Spinal cord (tissue), 9 donors: ENCODE measurements at regions not wholly inside any gene's neighbourhood (a gene's known extent, or its start where the extent isn't known, plus 50 kb on each side); places are given as distances from the start of the nearest gene placed in this dataset.
"Not testable (repeated sequence)": the region's sequence is repeated elsewhere in the genome, so short reads cannot be mapped to it uniquely, and the experiment has no call there.

Source experiments
- DNase-seq, 6 donors: peaks; one replicate each; pipeline versions ENCODE4 v3.0.0 to v3.0.0-alpha.2; 2013 to 2015; ENCODE audit warnings: low spot score in 6 of 6, low read depth in 4 of 6
- H3K27ac ChIP-seq: one replicate; pipeline ENCODE4 v1.5.1; 2013; ENCODE audit warnings: low read depth, low read length, control low read depth
- H3K27me3 ChIP-seq: one replicate; pipeline ENCODE4 v1.6.1; 2013; ENCODE audit warnings: low read length; ENCODE audit not compliant: control insufficient read depth, insufficient read depth
- H3K36me3 ChIP-seq: one replicate; pipeline ENCODE4 v1.6.1; 2013; ENCODE audit warnings: low read length; ENCODE audit not compliant: control insufficient read depth, insufficient read depth
- H3K4me1 ChIP-seq: one replicate; pipeline ENCODE4 v1.6.1; 2013; ENCODE audit warnings: low read length; ENCODE audit not compliant: control insufficient read depth, insufficient read depth
- H3K4me3 ChIP-seq: one replicate; pipeline ENCODE4 v1.5.1; 2013; ENCODE audit warnings: low read depth, low read length, control low read depth
- H3K9me3 ChIP-seq: one replicate; pipeline ENCODE4 v1.6.1; 2013; ENCODE audit warnings: low read length; ENCODE audit not compliant: control insufficient read depth, insufficient read depth
- WGBS: methylation state at CpG from one replicate; pipeline ENCODE4 v1.1.5; 2013; ENCODE audit warnings: missing lambda C conversion rate; ENCODE audit not compliant: insufficient coverage; 5-methylcytosine and 5-hydroxymethylcytosine counted together
- donor health status: healthy.

DNA sequence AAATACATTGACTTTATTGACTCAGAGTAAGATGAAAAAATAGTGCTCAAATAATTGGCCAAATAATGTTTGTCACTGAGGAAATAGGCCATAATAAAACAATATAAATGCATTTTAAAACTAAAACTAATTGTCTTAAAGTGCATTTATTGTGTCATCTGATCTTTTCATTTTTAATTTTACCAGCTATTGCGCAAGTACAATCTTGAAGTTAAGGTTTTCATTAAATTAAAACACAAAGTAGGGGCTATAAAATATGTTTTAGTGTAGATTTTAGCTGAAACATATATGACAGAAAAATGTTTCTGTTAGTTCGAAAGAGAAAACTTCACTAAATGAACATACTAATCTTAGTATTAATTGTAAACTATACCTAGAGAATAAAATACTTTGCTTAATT is 832.8 kb downstream of the FSCB start:
- H3K27me3 ChIP-seq: no peaks in the 10 kb centered on the region
- no peak for DNase-seq
- H3K36me3 ChIP-seq: no peaks in the 10 kb centered on the region
- H3K27ac ChIP-seq: no peak overlapping the region
- WGBS: no CpG with 5 or more reads among the region's 2 CpGs
- H3K9me3 ChIP-seq: no peaks in the 10 kb centered on the region
- H3K4me3 ChIP-seq: no peak overlapping the region
- H3K4me1 ChIP-seq: no peaks in the 10 kb centered on the region

- Histone ChIP-seq H3K27me3 (no peaks in the 10 kb centered on the region), H3K4me3 (no peak overlapping the region), H3K9me3 (no peaks in the 10 kb centered on the region), H3K4me1 (no peaks in the 10 kb centered on the region), H3K27ac (no peak overlapping the region), H3K36me3 (no peaks in the 10 kb centered on the region)
- no CpG with 5 or more reads among the region's 3 CpGs for WGBS
- no peak for DNase-seq
Measured at GRCh38 chr14:43671716-43672485, 835.2 kb downstream of the FSCB start.

GRCh38 chr14:43669355-43669754 is 837.7 kb downstream of the FSCB start:
- Histone ChIP-seq H3K4me1 (no peaks in the 10 kb centered on the region), H3K36me3 (no peaks in the 10 kb centered on the region), H3K9me3 (no peaks in the 10 kb centered on the region), H3K27ac (no peak overlapping the region), H3K27me3 (no peaks in the 10 kb centered on the region), H3K4me3 (no peak overlapping the region)
- 67% methylated on average over 1 of the region's 1 CpG for WGBS
- DNase-seq: no peak

- no peak for DNase-seq
- 87% methylated on average over 9 of the region's 9 CpGs for WGBS
- H3K9me3 ChIP-seq: no peaks in the 10 kb centered on the region
- no peak overlapping the region for H3K27ac ChIP-seq
- no peaks in the 10 kb centered on the region for H3K36me3 ChIP-seq
- no peaks in the 10 kb centered on the region for H3K27me3 ChIP-seq
- H3K4me3 ChIP-seq: no peak overlapping the region
- no peaks in the 10 kb centered on the region for H3K4me1 ChIP-seq
Measured at GRCh38 chr14:43665570-43666267, 841.4 kb downstream of the FSCB start.

GRCh38 chr14:43655194-43655593 is 851.9 kb downstream of the FSCB start:
- H3K27me3 ChIP-seq, H3K4me3 ChIP-seq, H3K36me3 ChIP-seq, H3K27ac ChIP-seq, DNase-seq, H3K4me1 ChIP-seq, H3K9me3 ChIP-seq: not testable (repeated sequence)
- no CpG with 5 or more reads among the region's 2 CpGs for WGBS

GRCh38 chr14:43651896-43652295 is 855.2 kb downstream of the FSCB start:
- Histone ChIP-seq H3K4me1 (no peaks in the 10 kb centered on the region), H3K27me3 (no peaks in the 10 kb centered on the region), H3K36me3 (no peaks in the 10 kb centered on the region), H3K9me3 (no peaks in the 10 kb centered on the region), H3K4me3 (no peak overlapping the region), H3K27ac (no peak overlapping the region)
- no CpG with 5 or more reads among the region's 1 CpG for WGBS
- no peak for DNase-seq

DNA sequence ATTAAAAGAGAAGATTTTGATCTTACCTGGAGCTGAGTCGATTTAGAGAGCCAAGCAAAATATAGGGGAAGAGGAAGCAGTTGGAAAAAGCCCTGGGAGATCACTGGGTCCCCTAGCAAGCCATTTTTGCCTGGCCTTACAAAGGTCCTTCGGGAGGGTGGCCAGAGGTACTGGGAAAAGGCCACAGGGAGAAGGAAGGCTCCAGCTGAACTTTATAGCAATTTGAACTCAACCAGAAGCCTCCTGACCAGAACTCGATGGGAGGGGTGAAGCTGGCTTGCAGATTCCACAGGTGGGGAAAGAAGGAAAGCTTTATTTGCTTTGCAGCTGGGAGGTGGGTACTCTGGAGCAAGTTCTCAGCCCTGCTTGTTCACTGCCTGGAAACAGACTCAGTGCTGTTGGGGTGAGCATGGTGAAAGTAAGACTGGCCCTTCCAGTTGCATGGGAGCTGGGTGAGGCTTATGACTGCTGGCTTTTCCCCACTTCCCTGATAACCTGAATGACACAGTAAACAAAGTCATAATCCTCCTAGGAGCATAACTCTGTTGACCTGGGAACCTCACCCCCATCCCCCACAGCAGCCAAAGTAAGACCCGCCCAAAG is 855.8 kb downstream of the FSCB start:
- no peak for DNase-seq
- H3K27ac ChIP-seq: no peak overlapping the region
- no peaks in the 10 kb centered on the region for H3K4me1 ChIP-seq
- H3K36me3 ChIP-seq: no peaks in the 10 kb centered on the region
- H3K27me3 ChIP-seq: no peaks in the 10 kb centered on the region
- WGBS: 75% methylated on average over 3 of the region's 4 CpGs
- no peaks in the 10 kb centered on the region for H3K9me3 ChIP-seq
- H3K4me3 ChIP-seq: no peak overlapping the region

GRCh38 chr14:43649508-43649907 is 857.6 kb downstream of the FSCB start:
- Histone ChIP-seq H3K36me3 (no peaks in the 10 kb centered on the region), H3K4me1 (no peaks in the 10 kb centered on the region), H3K27ac (no peak overlapping the region), H3K9me3 (no peaks in the 10 kb centered on the region), H3K4me3 (no peak overlapping the region), H3K27me3 (no peaks in the 10 kb centered on the region)
- DNase-seq: no peak

DNA sequence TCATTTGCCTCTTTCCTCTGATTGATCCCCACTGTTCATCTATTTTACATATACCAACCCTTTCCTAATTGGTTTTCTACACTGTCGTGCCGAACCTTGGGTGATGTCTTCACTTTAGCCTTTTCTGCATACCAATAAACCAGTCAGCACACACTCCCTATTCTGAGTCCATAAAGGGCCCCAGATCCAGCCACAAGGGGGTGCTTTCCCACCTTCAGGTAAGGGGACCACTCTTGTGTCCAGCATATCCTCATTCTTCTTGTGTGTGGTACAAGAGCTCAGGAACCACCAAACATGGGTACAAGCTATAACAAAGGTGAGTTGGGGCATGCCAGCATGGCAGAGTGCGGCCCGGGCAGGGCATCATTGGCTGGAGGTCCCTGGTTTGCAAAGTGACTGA is 859.8 kb downstream of the FSCB start:
- H3K27ac ChIP-seq: no peak overlapping the region
- no peak for DNase-seq

More for the DNA sequence above, 859.8 kb downstream of the FSCB start:
- Histone ChIP-seq H3K27me3 (no peaks in the 10 kb centered on the region), H3K36me3 (no peaks in the 10 kb centered on the region), H3K9me3 (no peaks in the 10 kb centered on the region), H3K4me3 (no peak overlapping the region), H3K4me1 (no peaks in the 10 kb centered on the region)
- WGBS: 95% methylated on average over 4 of the region's 4 CpGs
